NCI-H446 treated with DMSO at 0.1 percent for 48 hours (cell line): ENCODE measurements at regions not wholly inside any gene's neighbourhood (a gene's known extent, or its start where the extent isn't known, plus 50 kb on each side); places are given as distances from the start of the nearest gene placed in this dataset.

Experiments
- DNase-seq: peaks from one replicate; lab custom pipeline; 2025; lab: John Stamatoyannopoulos, UW

DNA sequence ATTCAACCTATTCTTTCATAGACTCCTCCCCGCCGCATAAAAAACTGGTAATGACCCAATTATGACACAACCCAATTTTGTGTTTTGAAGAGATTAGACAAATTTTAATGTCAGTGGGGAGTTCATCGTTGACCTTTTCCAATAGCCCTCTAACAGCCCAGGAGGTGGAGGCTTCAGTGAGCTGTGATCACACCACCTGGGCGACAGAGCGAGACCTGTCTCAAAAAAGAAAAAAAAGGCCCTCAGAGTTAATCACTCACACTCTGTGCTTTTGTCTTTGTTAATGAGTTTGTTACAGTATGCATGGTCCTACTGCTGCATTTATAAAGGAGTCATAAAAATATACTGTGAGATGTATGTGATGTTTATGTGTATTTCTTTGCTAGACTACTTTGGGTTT, 510.6 kb downstream of the CPS1 start:
- no peak for DNase-seq

DNA sequence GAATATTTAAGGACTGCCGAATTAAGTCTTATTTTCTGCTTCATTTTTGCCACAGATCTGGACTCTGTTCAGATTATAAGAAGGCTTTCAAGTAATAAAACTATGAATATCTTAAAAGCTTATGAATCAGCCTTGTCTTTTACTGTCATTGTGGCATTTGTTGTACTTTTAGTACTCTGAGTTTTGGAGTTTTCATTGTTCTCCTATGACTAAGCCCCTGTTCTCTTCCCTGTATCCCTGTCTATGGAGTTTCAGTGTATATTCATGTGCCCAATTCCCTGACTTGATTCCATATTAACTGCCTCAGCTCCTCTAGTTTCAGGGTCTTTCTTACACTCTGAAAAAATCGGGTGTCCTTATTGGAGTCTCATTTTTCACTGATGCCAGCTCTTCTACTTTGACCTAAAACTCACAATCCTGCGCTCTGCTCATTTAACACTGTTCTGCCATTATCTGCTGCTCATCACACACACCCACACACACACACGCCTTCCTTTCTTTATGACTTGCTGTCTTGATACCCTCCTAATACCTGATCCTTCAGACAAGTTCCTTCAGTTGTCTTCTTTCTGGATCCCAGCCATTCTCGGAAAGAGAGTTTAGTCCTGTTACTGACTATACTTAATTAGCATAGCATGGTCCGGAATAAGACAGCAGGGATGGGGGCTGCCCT, 511.8 kb downstream of the CPS1 start:
- no peak for DNase-seq

DNA sequence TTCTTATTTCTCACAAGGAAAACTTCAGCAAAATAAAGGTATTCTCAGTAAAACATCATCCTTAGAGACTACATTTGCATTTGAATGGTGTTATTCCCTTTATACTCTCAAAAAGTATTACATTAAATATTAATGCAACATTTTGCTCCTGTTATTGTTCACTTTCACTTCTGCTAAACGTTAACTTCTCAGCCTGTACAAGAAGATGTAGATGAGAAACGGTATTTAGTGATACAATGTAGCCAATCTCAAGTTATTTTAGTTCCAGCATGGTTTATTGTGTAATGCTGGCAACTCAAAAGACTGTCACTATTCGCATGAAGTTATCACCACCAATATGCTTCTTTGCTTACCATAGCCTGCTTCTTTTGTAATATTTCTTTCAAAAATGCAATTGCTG, 514.1 kb downstream of the CPS1 start:
- DNase-seq = no peak

DNA sequence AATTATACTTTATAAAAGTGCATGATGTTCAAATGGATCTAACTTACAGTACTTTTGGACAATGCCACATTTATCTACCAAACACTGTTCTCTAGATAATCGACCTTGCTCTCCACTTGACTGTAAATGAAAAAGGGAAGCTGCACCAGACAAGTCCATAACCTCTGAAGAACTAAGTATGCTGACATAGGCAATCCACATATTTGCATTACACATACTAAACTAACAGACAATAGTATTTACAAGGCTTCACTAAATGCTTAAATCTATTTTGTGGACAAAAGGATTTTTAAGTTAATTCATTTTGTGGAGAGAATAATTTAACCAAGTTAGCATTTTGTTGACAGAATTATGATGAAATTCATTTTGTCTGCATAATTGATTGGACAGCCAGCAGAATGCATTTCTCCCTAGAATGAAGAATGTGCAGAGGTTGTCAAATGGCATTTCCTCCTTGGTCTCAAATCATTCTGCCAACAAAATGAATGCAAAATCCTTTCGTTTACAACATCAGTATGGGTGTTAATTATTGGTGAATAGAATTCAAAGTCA, 520.9 kb downstream of the CPS1 start:
- DNase-seq = no peak

DNA sequence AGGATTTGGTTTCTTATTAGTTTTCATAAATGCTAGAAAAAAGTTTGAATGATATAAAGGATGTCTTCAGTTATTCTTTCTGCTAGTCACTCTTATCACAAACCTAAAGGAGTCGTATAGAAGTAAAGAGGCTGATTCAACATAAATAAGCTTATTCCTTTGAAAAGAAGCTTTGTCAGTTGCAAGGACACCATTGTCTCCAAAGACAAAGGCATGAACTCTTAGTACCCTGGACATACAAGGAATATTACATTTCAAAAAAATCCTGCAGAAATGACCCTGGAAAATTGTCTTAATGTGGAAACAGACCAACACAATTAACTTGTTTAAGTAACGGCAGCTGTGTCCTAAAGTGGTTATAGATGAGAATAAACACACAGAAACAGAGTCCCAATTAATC, 528.0 kb downstream of the CPS1 start:
- no peak for DNase-seq

DNA sequence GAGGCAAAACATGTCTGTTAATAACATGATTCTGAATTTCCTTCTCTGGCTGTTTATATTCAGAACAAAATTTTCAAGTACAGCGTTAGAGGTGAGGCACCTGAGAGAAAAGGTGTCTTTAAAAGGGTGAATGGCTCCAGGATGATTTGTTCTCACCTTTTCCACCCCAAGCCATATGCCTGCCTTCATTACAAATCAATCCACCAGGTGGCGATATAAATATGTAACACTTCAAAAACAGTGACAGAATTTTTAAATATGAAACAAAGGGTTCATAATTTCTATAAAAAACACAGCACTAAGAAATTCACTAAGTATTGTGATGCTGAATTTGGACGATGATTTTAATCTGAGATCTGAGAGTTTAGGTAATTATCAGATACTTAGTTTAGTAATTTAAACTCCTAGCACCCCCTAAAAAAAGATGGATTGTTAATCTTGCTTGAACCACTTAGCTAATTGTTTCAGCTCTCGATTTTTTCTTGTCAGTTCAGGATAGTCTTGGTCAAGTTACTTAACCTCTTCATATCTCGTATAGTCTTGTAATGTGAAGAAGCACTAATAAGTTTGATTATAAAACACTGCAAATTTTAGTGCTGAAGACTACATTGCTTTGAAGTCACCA, 528.8 kb downstream of the CPS1 start:
- peak; percentile 32 for DNase-seq

DNA sequence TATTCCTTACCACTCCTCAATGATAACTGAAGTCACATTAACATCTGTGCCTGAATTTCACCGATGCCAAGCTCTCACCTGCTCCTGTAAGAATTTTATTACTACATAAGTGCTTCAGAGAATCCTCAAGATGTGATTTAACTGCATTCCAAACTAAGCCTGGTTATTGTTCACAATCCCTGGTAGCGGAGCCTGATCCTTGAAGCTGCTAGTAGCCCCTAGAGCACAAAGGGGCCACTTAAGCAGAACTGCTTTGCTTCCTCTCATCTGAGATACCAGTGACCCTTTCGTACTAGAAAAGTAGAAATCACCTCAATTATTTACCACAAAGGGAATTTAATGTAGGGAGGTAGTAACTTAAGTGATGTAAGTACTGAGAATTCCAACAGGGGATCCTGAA, 529.6 kb downstream of the CPS1 start:
- no peak for DNase-seq

DNA sequence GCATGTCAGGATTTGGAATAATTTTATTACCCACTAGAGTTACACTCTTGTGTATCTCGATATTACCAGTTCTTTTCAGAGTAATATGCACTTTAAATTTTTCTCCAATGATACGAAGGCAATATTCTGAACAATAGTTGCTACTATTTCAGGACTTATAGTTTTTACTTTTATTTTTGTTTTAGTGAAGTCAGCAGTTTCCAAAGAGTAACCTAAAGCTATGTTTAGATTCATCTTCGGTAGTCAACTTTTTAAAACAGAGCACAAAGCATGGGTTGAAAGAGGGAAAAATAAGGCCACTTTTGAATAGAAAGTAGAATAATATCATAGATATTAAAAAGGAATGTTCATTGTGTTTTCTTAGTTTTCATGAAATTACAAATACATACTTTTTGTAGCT, 532.7 kb downstream of the CPS1 start:
- DNase-seq = no peak

DNA sequence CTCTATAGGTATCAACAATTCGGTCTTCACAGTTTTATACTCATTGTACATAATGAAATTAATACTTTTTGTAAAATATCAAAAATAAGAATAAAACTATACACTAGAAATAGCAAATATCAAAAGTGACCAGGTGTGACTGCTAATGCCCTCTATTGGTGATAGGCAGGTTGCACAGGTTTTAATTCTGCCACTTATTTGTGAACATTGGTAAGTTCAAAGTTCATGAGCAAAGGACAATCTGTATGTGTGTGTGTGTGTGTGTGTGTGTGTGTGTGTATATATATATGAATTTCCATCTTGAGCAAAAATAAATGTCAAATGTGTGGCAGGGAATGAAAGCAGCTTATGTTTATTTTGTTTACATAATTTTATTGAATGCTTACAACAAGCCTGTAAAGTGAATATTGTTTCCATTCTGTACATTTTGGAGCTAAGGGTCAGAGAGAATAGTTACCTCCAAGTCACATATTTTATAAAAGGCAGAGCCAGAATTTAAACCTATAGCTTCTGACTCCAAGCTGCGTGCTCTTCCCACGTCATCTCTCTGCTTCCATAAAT, 537.4 kb downstream of the CPS1 start:
- no peak for DNase-seq

DNA sequence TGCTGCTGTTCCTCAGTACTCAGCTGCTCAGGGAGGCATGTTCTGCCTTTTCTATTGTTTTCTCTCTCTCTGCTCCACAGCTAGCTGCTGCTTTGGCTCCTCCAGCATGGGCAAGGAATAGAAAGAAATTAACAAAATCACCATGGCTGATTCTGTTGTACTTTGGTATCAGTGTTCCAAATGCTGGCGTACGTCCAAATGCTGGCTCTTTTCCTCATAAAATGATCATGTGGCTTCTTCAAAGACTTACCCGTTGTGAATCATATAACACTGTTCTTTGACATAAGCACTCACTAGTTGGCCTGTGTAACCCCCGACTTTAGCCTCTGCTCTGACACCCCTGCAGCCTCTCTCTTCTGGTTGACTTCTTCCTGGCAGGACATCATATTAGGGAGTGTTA, 547.6 kb downstream of the CPS1 start:
- peak; percentile 17 for DNase-seq

DNA sequence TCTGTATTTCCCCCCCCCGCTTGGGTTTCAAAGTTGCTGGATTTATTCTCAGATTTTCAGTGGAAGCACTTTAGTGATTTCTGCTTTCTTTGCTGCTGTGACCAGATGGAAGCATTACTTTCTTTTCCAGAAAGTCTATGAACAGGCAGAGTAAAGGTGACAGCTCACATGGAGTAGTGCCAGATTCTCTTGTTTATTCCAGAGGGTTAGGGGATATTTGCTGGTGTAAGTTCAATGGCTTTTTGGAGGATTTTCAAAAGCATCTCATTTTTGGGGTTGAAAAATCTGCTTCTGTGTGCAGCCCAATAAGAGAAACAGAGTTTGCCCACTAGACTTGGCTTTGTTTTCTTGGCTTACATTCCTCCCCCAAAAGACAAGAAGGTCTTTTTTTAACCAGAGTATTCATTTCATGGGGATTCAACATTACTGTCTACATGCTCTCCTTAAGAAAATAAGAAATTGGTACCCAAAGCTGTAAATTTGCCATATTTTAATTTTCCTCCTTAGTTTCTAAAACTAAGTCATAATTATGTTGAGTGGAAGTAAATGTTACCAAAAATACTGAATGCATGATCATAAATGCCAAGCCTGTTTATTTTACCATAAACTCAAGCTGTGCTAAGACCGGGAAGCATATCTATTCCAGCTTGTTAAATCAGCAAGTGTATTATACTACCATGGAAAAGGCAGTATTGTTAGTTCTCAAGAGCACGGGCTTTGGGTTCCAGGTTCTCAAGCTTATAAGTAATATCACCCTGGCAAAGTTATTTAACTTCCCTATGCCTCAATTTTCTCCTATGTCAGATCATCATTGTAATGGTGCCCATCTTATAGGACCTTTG, 557.2 kb downstream of the CPS1 start:
- DNase-seq = peak; percentile 92

DNA sequence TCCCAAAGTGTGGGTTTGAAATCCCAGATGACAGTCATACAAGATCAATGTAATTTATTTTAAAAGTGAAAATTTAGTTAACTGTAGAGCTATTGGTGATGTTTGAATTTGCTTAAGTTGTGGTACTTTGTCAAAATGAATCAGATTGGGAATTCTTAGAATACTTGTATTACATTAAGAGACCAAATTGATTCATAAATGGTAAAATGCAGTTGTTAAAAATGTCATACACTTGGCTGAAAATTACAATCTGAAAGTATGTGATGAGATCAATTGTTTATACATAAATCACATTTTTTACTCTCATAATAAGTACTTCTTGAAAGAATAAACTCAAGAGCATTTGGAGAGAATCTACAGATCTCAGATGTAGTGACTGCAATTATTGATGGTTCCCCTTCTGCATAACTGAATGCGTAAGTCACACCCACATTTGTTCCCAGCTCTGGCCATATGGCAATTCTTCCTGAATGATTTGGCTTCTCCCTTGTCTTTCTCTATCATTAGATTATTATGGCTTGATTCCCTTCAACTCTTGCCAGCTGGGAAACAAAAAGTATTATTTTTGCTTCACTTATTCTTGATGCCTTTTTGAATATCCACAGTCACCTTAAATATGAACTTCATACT, 558.5 kb downstream of the CPS1 start:
- DNase-seq = peak; percentile 84

DNA sequence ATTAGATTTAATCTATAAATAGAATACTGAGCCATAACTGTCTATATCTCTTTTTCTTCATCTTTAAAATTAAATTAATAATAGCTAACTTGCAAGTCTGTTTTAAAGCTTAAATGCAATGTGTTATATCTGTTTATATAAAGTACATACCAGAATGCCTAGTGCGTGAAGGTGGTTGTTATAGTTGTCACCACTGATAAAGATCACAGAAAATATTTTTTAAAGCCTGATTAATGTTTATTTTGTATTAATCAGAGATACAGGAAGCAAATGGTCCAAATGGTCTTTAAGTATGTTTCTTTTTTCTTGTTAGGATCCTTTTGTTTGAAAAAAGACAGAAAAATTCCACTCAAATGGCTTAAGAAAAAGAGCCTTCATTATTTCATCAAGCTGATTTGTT, 560.6 kb downstream of the CPS1 start:
- DNase-seq = no peak

DNA sequence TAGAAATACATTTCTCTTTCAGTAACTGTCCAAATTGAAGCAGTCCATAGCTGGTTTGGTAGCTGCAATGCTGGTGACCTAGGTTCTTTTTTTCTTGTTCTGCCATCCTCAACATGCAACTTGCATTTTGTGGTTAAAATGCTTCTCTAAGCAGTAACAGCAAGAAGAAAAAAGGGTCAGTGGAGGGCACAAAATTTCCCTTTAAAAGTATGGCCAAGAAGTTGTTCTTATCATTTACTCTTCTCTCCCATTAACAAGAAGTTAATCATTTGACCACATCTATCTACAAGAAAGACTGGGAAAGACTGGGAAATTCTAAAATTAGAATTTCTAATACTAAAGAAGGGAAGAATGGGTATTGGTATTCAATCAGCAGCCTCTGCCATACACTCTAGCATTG, 569.9 kb downstream of the CPS1 start:
- no peak for DNase-seq

DNA sequence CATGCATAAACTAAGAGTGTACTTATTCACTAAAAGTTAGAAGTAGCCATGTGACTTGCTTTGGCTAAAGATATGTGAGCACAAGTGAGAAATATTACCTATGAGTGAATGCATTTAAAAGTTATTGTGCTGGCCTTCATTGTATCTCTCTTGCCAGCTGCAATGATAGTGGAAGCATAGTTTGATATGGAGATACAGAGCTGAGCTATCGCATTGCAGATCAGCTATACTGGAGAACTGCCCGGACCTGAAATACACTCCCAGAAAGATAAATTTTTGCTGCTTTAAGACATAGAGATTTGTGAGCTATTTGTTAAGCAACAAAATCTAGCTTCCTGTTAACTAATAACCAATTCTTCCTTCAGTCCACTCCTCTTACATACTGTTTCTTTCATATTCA, 571.1 kb downstream of the CPS1 start:
- no peak for DNase-seq

DNA sequence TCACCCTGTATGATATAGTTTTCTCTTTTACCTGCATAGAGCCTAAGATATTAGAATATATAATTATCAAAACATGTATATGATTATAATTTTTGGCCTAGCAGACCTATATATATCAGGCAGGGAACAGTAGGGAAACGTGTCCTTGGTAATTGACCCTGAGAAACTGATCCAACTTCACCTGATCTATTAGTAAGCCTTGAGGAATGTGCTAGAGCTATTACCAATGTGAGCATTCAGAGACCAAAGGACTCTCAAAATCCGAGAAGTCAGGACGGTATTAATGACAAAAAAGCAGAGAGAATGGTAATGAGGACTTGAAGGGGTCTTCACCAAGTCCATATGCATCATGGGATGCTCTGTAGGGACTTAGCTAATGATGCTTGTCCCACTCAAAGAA, 571.9 kb downstream of the CPS1 start:
- no peak for DNase-seq

DNA sequence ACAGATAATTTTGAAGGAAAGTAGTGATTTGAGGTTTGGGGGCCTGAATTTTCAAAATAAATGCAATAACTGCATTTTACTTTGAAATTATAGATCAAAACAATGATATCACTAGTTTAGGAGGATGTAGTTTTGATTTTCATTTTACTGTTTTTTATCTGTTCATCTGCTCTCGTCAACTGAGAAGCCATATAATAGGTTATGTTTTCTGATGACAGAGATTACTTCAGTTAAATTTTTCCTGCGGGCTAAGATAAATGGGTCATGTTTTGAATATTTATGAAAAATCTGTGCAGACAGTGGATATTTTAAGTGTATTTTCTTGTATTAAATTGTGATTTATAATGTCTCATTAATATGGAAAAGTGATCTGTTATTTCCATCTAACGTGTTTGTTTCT, 573.4 kb downstream of the CPS1 start:
- DNase-seq = no peak

DNA sequence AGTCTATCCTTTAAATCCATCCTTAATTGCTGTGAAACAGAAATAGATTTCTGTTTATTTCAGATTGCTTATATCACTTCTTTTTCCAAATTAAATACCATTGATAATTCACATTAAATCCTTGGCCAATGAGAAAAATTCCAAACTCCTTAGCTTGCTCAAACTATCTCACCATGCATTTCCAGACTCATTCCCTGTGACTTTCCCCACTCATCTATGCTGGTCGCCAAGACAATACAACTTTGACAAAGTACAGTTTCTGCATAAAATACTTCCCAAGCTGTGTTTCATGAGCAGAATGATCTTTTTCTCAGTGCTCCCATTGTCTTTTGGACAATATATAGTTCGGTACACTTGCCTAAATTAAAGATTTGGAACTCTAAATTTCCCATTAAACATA, 575.6 kb downstream of the CPS1 start:
- no peak for DNase-seq

DNA sequence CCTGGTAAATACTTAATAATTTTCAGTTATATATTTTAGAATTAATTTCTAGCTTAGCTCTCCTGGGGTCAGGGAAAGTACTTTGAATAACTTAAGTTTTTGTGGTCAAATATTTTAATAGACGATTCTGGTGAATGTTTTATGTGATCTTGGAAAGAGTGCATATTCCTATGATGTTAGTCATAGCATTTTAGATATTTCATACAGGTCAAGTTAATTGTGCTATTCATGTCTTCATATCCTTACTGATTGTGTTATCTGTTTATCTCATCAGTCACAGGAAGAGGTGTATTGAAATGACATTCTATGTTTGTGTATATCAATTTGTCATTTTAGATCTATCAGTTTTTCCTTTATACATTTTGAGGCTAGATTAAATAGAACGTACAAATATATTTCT, 576.2 kb downstream of the CPS1 start:
- no peak for DNase-seq

DNA sequence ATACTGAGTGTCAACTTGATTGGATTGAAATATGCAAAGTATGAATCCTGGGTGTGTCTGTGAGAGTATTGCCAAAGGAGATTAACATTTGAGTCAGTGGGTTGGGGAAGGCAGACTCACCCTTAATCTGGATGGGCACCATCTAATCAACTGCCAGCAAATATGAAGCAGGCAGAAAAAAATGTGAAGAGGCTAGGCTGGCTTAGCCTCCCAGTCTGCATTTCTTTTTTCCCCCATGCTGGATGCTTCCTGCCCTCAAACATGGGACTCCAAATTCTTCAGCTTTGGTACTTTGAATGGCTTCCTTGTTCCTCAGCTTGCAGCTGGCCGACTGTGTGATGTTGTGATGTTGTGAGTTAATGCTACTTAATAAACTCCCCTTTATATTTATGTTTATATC, 577.4 kb downstream of the CPS1 start:
- no peak for DNase-seq

DNA sequence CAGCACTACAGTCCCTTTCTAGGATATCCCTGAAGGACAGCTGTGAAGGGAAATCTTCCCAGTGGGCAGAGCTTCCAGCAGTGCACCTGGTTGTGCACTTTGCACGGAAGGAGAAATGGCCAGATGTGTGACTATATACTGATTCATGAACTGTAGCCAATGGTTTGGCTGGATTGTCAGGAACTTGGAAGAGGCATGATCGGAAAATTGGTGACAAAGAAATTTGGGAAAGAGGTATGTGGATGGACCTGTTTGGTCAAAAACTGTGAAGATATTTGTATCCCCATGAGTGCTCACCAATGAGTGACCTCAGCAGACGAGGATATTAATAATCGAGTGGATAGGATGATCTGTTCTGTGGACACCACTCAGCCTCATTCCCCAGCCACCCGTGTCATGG, 582.2 kb downstream of the CPS1 start:
- DNase-seq = no peak

DNA sequence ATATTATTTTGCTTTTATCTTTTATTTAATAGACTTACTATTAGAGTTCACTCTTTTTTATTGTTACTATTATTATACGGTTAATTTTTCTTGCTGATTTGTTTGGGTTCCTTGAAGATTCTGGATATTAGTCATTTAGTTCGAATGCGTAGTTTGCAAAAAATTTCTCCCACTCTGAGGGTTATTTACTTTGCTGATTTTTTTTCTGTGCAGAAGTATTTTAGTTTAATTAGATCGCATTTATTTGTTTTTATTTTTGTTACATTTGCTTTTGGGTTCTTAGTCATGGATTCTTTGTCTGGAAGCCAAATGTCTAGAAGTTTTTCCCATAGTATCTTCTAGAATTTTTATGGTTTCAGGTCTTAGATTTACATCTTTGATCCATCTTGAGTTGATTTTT, 585.2 kb downstream of the CPS1 start:
- DNase-seq = no peak
